ENCODE measurements at regions not wholly inside any gene's neighbourhood (a gene's known extent, or its start where the extent isn't known, plus 50 kb on each side); places are given as distances from the start of the nearest gene placed in this dataset.
"Not testable (repeated sequence)": the region's sequence is repeated elsewhere in the genome, so short reads cannot be mapped to it uniquely, and the experiment has no call there.

- in situ Hi-C loops (cut with HindIII; ENCODE audit: low pct_unique_long_range_greater_than_20kb, low sequenced_read_pairs); DNase-seq (ENCODE audit: low read depth): not testable (repeated sequence)
These were observed 111.5 kb upstream of the MDM1 start for GRCh38 chr12:68443695-68444094.

GRCh38 chr12:68445824-68446223, 113.7 kb upstream of the MDM1 start:
- no peak for DNase-seq (ENCODE audit: low read depth)
- in situ Hi-C loops (cut with HindIII; ENCODE audit: low pct_unique_long_range_greater_than_20kb, low sequenced_read_pairs): loop anchor here (5.0 kb wide), 1 partner anchor 54 kb away; no protein-coding TSS in a partner anchor

- DNase-seq (ENCODE audit: low read depth): no peak
- in situ Hi-C loops (cut with HindIII; ENCODE audit: low pct_unique_long_range_greater_than_20kb, low sequenced_read_pairs): loop anchor here (5.0 kb wide), 1 partner anchor 54 kb away; no protein-coding TSS in a partner anchor
These were observed 114.2 kb upstream of the MDM1 start for GRCh38 chr12:68446384-68446783.

- in situ Hi-C loops (cut with HindIII; ENCODE audit: low pct_unique_long_range_greater_than_20kb, low sequenced_read_pairs): loop anchor here (5.0 kb wide), 1 partner anchor 55 kb away; no protein-coding TSS in a partner anchor
- no peak for DNase-seq (ENCODE audit: low read depth)
These were observed 115.0 kb upstream of the MDM1 start for GRCh38 chr12:68446901-68447796.

- in situ Hi-C loops (cut with HindIII; ENCODE audit: low pct_unique_long_range_greater_than_20kb, low sequenced_read_pairs): loop anchor here (5.0 kb wide), 1 partner anchor 56 kb away; no protein-coding TSS in a partner anchor
- DNase-seq (ENCODE audit: low read depth): no peak
These were observed 115.7 kb upstream of the MDM1 start for GRCh38 chr12:68447797-68448260.

GRCh38 chr12:68449196-68449595, 117.0 kb upstream of the MDM1 start:
- DNase-seq (ENCODE audit: low read depth): no peak
- in situ Hi-C loops (cut with HindIII; ENCODE audit: low pct_unique_long_range_greater_than_20kb, low sequenced_read_pairs): loop anchor here (5.0 kb wide), 1 partner anchor 57 kb away; no protein-coding TSS in a partner anchor

- in situ Hi-C loops (cut with HindIII; ENCODE audit: low pct_unique_long_range_greater_than_20kb, low sequenced_read_pairs): no loop called here
- DNase-seq (ENCODE audit: low read depth): no peak
These were observed 118.7 kb upstream of the MDM1 start for GRCh38 chr12:68450947-68451260.

- in situ Hi-C loops (cut with HindIII; ENCODE audit: low pct_unique_long_range_greater_than_20kb, low sequenced_read_pairs): no loop called here
These were observed 119.3 kb upstream of the MDM1 start for GRCh38 chr12:68451261-68452077.

GRCh38 chr12:68452078-68452715, 120.0 kb upstream of the MDM1 start:
- in situ Hi-C loops (cut with HindIII; ENCODE audit: low pct_unique_long_range_greater_than_20kb, low sequenced_read_pairs): no loop called here
- DNase-seq (ENCODE audit: low read depth): no peak

More at GRCh38 chr12:68451261-68452077, 119.3 kb upstream of the MDM1 start:
- DNase-seq (ENCODE audit: low read depth): no peak

GRCh38 chr12:68453278-68453677, 121.1 kb upstream of the MDM1 start:
- in situ Hi-C loops (cut with HindIII; ENCODE audit: low pct_unique_long_range_greater_than_20kb, low sequenced_read_pairs): no loop called here
- no peak for DNase-seq (ENCODE audit: low read depth)

- in situ Hi-C loops (cut with HindIII; ENCODE audit: low pct_unique_long_range_greater_than_20kb, low sequenced_read_pairs): no loop called here
- DNase-seq (ENCODE audit: low read depth): no peak
These were observed 121.7 kb upstream of the MDM1 start for GRCh38 chr12:68453876-68454275.

GRCh38 chr12:68454892-68455291, 122.7 kb upstream of the MDM1 start:
- DNase-seq (ENCODE audit: low read depth): no peak
- in situ Hi-C loops (cut with HindIII; ENCODE audit: low pct_unique_long_range_greater_than_20kb, low sequenced_read_pairs): no loop called here

- no peak for DNase-seq (ENCODE audit: low read depth)
- in situ Hi-C loops (cut with HindIII; ENCODE audit: low pct_unique_long_range_greater_than_20kb, low sequenced_read_pairs): no loop called here
These were observed 123.7 kb upstream of the MDM1 start for GRCh38 chr12:68455691-68456345.

- no peak for DNase-seq (ENCODE audit: low read depth)
- in situ Hi-C loops (cut with HindIII; ENCODE audit: low pct_unique_long_range_greater_than_20kb, low sequenced_read_pairs): no loop called here
These were observed 126.7 kb upstream of the MDM1 start for GRCh38 chr12:68458866-68459265.

- in situ Hi-C loops (cut with HindIII; ENCODE audit: low pct_unique_long_range_greater_than_20kb, low sequenced_read_pairs): no loop called here
- no peak for DNase-seq (ENCODE audit: low read depth)
These were observed 128.1 kb upstream of the MDM1 start for GRCh38 chr12:68460236-68460635.

GRCh38 chr12:68461645-68462044, 129.5 kb upstream of the MDM1 start:
- in situ Hi-C loops (cut with HindIII; ENCODE audit: low pct_unique_long_range_greater_than_20kb, low sequenced_read_pairs): no loop called here
- DNase-seq (ENCODE audit: low read depth): no peak

- no peak for DNase-seq (ENCODE audit: low read depth)
- in situ Hi-C loops (cut with HindIII; ENCODE audit: low pct_unique_long_range_greater_than_20kb, low sequenced_read_pairs): no loop called here
These were observed 130.6 kb upstream of the MDM1 start for GRCh38 chr12:68462803-68463202.

- in situ Hi-C loops (cut with HindIII; ENCODE audit: low pct_unique_long_range_greater_than_20kb, low sequenced_read_pairs): no loop called here
These were observed 133.1 kb upstream of the MDM1 start for GRCh38 chr12:68465227-68465626.

More at GRCh38 chr12:68465227-68465626, 133.1 kb upstream of the MDM1 start:
- no peak for DNase-seq (ENCODE audit: low read depth)
